ENCODE measurements at regions not wholly inside any gene's neighbourhood (a gene's known extent, or its start where the extent isn't known, plus 50 kb on each side); places are given as distances from the start of the nearest gene placed in this dataset.

DNA sequence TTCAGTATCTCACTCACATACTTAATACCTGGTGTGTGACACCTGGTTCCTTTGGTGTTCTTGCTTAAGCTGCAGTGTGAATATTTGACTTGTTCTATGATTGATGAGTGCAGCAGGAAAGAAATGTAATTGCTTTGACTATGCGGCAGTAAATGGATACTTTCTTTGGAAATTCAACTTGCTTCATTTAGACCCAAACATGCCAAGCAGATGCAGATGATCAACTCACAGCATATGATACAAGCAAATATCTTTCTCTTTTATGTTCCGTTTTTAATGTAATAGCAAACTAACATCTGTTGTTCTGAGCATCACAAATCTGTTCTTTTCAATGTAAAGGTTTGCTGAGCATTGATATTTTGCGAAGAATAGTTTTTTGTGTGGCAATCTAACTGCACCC, 549.5 kb downstream of the C4orf33 start:
- ATAC-seq, result no peak
- TF ChIP-seq RARB (CRISPR knock-in tag; IDR thresholded peaks at IDR 0.05) (no peak), OSR1 (CRISPR knock-in tag; IDR thresholded peaks at IDR 0.05) (no peak), GLIS3 (CRISPR knock-in tag; IDR thresholded peaks at IDR 0.05) (no peak), TOX (CRISPR knock-in tag; IDR thresholded peaks at IDR 0.05; ENCODE audit: borderline replicate concordance) (no peak), BACH2 (CRISPR knock-in tag; IDR thresholded peaks at IDR 0.05; ENCODE audit: borderline replicate concordance) (no peak), ZNF8 (CRISPR knock-in tag; IDR thresholded peaks at IDR 0.05) (no peak), SNAI2 (CRISPR knock-in tag; IDR thresholded peaks at IDR 0.05) (no peak), ISL1 (CRISPR knock-in tag; IDR thresholded peaks at IDR 0.05) (no peak)
- TF ChIP-seq, protein P1, sequence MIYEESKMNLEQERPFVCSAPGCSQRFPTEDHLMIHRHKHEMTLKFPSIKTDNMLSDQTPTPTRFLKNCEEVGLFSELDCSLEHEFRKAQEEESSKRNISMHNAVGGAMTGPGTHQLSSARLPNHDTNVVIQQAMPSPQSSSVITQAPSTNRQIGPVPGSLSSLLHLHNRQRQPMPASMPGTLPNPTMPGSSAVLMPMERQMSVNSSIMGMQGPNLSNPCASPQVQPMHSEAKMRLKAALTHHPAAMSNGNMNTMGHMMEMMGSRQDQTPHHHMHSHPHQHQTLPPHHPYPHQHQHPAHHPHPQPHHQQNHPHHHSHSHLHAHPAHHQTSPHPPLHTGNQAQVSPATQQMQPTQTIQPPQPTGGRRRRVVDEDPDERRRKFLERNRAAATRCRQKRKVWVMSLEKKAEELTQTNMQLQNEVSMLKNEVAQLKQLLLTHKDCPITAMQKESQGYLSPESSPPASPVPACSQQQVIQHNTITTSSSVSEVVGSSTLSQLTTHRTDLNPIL (CRISPR knock-in tag; IDR thresholded peaks at IDR 0.05; ENCODE audit: low read depth), result no peak
- TF ChIP-seq, protein P2, sequence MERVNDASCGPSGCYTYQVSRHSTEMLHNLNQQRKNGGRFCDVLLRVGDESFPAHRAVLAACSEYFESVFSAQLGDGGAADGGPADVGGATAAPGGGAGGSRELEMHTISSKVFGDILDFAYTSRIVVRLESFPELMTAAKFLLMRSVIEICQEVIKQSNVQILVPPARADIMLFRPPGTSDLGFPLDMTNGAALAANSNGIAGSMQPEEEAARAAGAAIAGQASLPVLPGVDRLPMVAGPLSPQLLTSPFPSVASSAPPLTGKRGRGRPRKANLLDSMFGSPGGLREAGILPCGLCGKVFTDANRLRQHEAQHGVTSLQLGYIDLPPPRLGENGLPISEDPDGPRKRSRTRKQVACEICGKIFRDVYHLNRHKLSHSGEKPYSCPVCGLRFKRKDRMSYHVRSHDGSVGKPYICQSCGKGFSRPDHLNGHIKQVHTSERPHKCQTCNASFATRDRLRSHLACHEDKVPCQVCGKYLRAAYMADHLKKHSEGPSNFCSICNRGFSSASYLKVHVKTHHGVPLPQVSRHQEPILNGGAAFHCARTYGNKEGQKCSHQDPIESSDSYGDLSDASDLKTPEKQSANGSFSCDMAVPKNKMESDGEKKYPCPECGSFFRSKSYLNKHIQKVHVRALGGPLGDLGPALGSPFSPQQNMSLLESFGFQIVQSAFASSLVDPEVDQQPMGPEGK (CRISPR knock-in tag; IDR thresholded peaks at IDR 0.05; ENCODE audit: borderline replicate concordance), result no peak

DNA sequence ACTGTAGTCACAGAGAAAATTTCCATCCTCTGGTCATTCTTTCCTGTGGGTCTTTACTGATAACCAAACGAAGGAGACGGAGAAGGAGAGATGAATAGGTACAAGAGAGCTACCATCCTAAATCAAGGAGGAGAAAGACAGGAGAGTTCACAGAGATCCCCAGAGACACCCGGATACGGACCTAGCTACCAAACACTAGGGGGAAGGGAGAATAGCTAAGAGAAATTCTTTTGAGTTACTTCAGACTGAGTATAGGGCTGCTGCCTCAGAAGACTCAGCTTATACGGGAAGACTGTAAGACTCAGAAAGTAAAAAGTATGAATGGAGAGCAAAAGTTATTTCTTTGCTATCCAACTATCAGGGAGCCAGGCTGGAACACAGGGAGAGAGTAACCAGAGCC, 572.1 kb downstream of the C4orf33 start:
- ATAC-seq, result no peak
- TF ChIP-seq TOX (CRISPR knock-in tag; IDR thresholded peaks at IDR 0.05; ENCODE audit: borderline replicate concordance), result no peak
- TF ChIP-seq ZNF565 (CRISPR knock-in tag; conservative IDR thresholded peaks at IDR 0.05; ENCODE audit: low read depth), result no peak
- TF ChIP-seq RARB (CRISPR knock-in tag; IDR thresholded peaks at IDR 0.05), result no peak
- no peak for TF ChIP-seq CSDC2 (CRISPR knock-in tag; IDR thresholded peaks at IDR 0.05)
- TF ChIP-seq BACH2 (CRISPR knock-in tag; IDR thresholded peaks at IDR 0.05; ENCODE audit: borderline replicate concordance), result no peak
- TF ChIP-seq, protein P3, sequence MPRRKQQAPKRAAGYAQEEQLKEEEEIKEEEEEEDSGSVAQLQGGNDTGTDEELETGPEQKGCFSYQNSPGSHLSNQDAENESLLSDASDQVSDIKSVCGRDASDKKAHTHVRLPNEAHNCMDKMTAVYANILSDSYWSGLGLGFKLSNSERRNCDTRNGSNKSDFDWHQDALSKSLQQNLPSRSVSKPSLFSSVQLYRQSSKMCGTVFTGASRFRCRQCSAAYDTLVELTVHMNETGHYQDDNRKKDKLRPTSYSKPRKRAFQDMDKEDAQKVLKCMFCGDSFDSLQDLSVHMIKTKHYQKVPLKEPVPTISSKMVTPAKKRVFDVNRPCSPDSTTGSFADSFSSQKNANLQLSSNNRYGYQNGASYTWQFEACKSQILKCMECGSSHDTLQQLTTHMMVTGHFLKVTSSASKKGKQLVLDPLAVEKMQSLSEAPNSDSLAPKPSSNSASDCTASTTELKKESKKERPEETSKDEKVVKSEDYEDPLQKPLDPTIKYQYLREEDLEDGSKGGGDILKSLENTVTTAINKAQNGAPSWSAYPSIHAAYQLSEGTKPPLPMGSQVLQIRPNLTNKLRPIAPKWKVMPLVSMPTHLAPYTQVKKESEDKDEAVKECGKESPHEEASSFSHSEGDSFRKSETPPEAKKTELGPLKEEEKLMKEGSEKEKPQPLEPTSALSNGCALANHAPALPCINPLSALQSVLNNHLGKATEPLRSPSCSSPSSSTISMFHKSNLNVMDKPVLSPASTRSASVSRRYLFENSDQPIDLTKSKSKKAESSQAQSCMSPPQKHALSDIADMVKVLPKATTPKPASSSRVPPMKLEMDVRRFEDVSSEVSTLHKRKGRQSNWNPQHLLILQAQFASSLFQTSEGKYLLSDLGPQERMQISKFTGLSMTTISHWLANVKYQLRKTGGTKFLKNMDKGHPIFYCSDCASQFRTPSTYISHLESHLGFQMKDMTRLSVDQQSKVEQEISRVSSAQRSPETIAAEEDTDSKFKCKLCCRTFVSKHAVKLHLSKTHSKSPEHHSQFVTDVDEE (CRISPR knock-in tag; IDR thresholded peaks at IDR 0.05), result no peak

DNA sequence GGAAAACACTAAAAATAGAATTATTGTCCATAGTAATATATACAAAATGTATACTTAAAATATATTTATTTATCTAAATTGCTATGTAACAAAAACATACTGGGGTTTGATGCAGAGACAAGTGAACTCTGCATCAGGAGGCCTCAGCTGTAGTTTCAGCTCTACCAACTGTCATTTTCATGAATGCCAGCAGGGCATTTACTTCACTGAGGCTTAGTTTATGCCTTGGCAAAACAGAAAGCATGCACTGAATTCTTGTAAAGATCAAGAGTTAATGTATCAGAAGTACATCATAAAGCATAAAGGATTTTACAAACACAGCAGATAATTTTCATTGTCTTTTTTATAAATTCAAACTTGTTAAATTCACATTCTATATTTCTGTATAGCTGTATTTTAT, 577.0 kb downstream of the C4orf33 start:
- ATAC-seq, result no peak
- TF ChIP-seq, protein P2 (CRISPR knock-in tag; IDR thresholded peaks at IDR 0.05; ENCODE audit: borderline replicate concordance), result no peak
- TF ChIP-seq, protein P1 (CRISPR knock-in tag; IDR thresholded peaks at IDR 0.05; ENCODE audit: low read depth), result no peak
- TF ChIP-seq, protein P3 (CRISPR knock-in tag; IDR thresholded peaks at IDR 0.05), result no peak
- TF ChIP-seq TCF4 (CRISPR knock-in tag; IDR thresholded peaks at IDR 0.05; ENCODE audit: borderline replicate concordance), result no peak
- TF ChIP-seq ZNF70 (CRISPR knock-in tag; IDR thresholded peaks at IDR 0.05), result no peak
- no peak for TF ChIP-seq RARB (CRISPR knock-in tag; IDR thresholded peaks at IDR 0.05)
- TF ChIP-seq PPARA (CRISPR knock-in tag; IDR thresholded peaks at IDR 0.05; ENCODE audit: borderline replicate concordance), result no peak
- no peak for TF ChIP-seq ISL1 (CRISPR knock-in tag; IDR thresholded peaks at IDR 0.05)
- TF ChIP-seq TOX (CRISPR knock-in tag; IDR thresholded peaks at IDR 0.05; ENCODE audit: borderline replicate concordance), result no peak
- no peak for TF ChIP-seq GLIS3 (CRISPR knock-in tag; IDR thresholded peaks at IDR 0.05)
